IMR-90 (cell line): ENCODE measurements at regions not wholly inside any gene's neighbourhood (a gene's known extent, or its start where the extent isn't known, plus 50 kb on each side); places are given as distances from the start of the nearest gene placed in this dataset.

ENCODE experiments used
- ATAC-seq: fragments of 200-7000 bp; cut with Tn5 transposase; 2 replicates; pipeline ENCODE4 v1.9.1; 2020; ENCODE audit warnings: low read depth, mild to moderate bottlenecking, moderate library complexity
- BruUV-seq: library from RNA; stranded (reverse); fragments of 400-500 nt; replicated peaks from 2 replicates; lab custom pipeline; 2021; lab: Mats Ljungman, UMichigan
- CTCF ChIA-PET: fragments of 300-600 bp; formaldehyde crosslinking; extraction: SDS; loops from one replicate; lab custom pipeline; 2021; ENCODE audit warnings: antibody characterized with exemption; lab: Yijun Ruan, JAX
- POLR2A ChIA-PET: fragments of 300-600 bp; sonication (Branson Sonifier 250); formaldehyde crosslinking; loops from one replicate; lab custom pipeline; 2022; ENCODE audit warnings: antibody characterized with exemption; ENCODE audit not compliant: unreplicated experiment; lab: Charles Lee
- DNase-seq: peaks from one replicate; pipeline ENCODE4 v3.0.0; 2013
- H2AFZ ChIP-seq: replicated peaks from 2 replicates; pipeline ENCODE3; 2013; ENCODE audit warnings: low read length, mild to moderate bottlenecking; ENCODE audit not compliant: poor library complexity
- H2AK5ac ChIP-seq: 2 replicates; pipeline ENCODE4 v1.6.1; 2013; ENCODE audit warnings: low read depth, low read length, inconsistent platforms
- H2AK9ac ChIP-seq: replicated peaks from 2 replicates; pipeline ENCODE3; 2013; ENCODE audit warnings: mild to moderate bottlenecking, low read depth, low read length, moderate library complexity; ENCODE audit not compliant: poor library complexity
- H2BK120ac ChIP-seq: 2 replicates; pipeline ENCODE4 v1.6.1; 2013; ENCODE audit warnings: low read depth, low read length, inconsistent platforms
- H2BK15ac ChIP-seq: 3 replicates; pipeline ENCODE4 v1.6.1; 2013; ENCODE audit warnings: low read depth, low read length, inconsistent platforms
- H2BK20ac ChIP-seq: 2 replicates; pipeline ENCODE4 v1.6.1; 2013; ENCODE audit warnings: low read depth, mild to moderate bottlenecking, inconsistent platforms, low read length, moderate library complexity
- H2BK5ac ChIP-seq: 2 replicates; pipeline ENCODE4 v1.6.1; 2013; ENCODE audit warnings: mild to moderate bottlenecking, low read depth, low read length, inconsistent platforms; ENCODE audit not compliant: poor library complexity, severe bottlenecking
- H3K14ac ChIP-seq: replicated peaks from 2 replicates; pipeline ENCODE4 v1.6.1; 2013; ENCODE audit warnings: low read depth, low read length, inconsistent platforms
- H3K18ac ChIP-seq: 2 replicates; pipeline ENCODE4 v1.6.1; 2013; ENCODE audit warnings: low read depth, low read length, control low read depth
- H3K23ac ChIP-seq: 2 replicates; pipeline ENCODE4 v1.6.1; 2013; ENCODE audit warnings: low read depth, low read length, inconsistent platforms
- H3K27ac ChIP-seq: 2 replicates; pipeline ENCODE4 v1.5.1; 2013; ENCODE audit warnings: mild to moderate bottlenecking, control low read depth, low read length; ENCODE audit not compliant: insufficient read depth
- H3K27me3 ChIP-seq: 2 replicates; pipeline ENCODE4 v1.6.1; 2013; ENCODE audit warnings: low read length; ENCODE audit not compliant: control insufficient read depth, insufficient read depth
- H3K36me3 ChIP-seq: 2 replicates; pipeline ENCODE4 v1.6.1; 2013; ENCODE audit warnings: low read length, mixed read lengths; ENCODE audit not compliant: control insufficient read depth, insufficient read depth
- H3K4ac ChIP-seq: 2 replicates; pipeline ENCODE4 v1.6.1; 2013; ENCODE audit warnings: low read depth, low read length, inconsistent platforms
- H3K4me1 ChIP-seq: 2 replicates; pipeline ENCODE4 v1.6.1; 2013; ENCODE audit warnings: low read length, mixed read lengths; ENCODE audit not compliant: control insufficient read depth, insufficient read depth
- H3K4me2 ChIP-seq: 2 replicates; pipeline ENCODE4 v1.6.1; 2013; ENCODE audit warnings: low read depth, mild to moderate bottlenecking, control low read depth, low read length, moderate library complexity
- H3K4me3 ChIP-seq: 2 replicates; pipeline ENCODE4 v1.5.1; 2013; ENCODE audit warnings: low read depth, mild to moderate bottlenecking, control low read depth, low read length, moderate library complexity; ENCODE audit not compliant: insufficient read depth
- H3K56ac ChIP-seq: 2 replicates; pipeline ENCODE4 v1.6.1; 2013; ENCODE audit warnings: low read length, inconsistent platforms; ENCODE audit not compliant: insufficient read depth; ENCODE audit errors: extremely low read depth
- H3K79me1 ChIP-seq, 2 experiments: 2 replicates each; pipeline ENCODE4 v1.6.1; 2013; ENCODE audit warnings: low read length in 2 of 2, inconsistent platforms in 1 of 2, low read depth in 1 of 2
- H3K9ac ChIP-seq: 2 replicates; pipeline ENCODE4 v1.6.1; 2013; ENCODE audit warnings: low read depth, low read length, control low read depth
- H3K9me1 ChIP-seq: 2 replicates; pipeline ENCODE4 v1.6.1; 2013; ENCODE audit warnings: low read length, inconsistent platforms; ENCODE audit not compliant: insufficient read depth
- H3K9me3 ChIP-seq: 2 replicates; pipeline ENCODE4 v1.6.1; 2013; ENCODE audit warnings: low read length; ENCODE audit not compliant: control insufficient read depth, insufficient read depth
- H4K20me1 ChIP-seq: 2 replicates; pipeline ENCODE4 v1.6.1; 2013; ENCODE audit warnings: low read length, inconsistent platforms; ENCODE audit not compliant: insufficient read depth
- H4K5ac ChIP-seq: 2 replicates; pipeline ENCODE4 v1.6.1; 2013; ENCODE audit warnings: mild to moderate bottlenecking, low read depth, low read length, control low read depth
- H4K8ac ChIP-seq, 2 experiments: 2 replicates each; pipeline ENCODE4 v1.6.1; 2013; ENCODE audit warnings: low read depth in 2 of 2, low read length in 2 of 2, control low read depth in 1 of 2, inconsistent platforms in 1 of 2
- H4K91ac ChIP-seq: 2 replicates; pipeline ENCODE4 v1.6.1; 2013; ENCODE audit warnings: low read depth, low read length, inconsistent platforms; ENCODE audit not compliant: insufficient read depth
- CEBPB ChIP-seq: IDR thresholded peaks from 2 replicates; pipeline ENCODE4 v1.6.1; 2012; ENCODE audit warnings: low read depth, low read length, improper control_type of control experiment
- CHD1 ChIP-seq: IDR thresholded peaks from 2 replicates; pipeline ENCODE4 v1.6.1; 2012; ENCODE audit warnings: low read depth, low read length, improper control_type of control experiment
- CTCF ChIP-seq: conservative IDR thresholded peaks from 2 replicates; pipeline ENCODE4 v1.5.1; 2012; ENCODE audit warnings: mild to moderate bottlenecking, low read depth, low read length, improper control_type of control experiment
- FOS ChIP-seq: fragments of 150-350 bp; IDR thresholded peaks from 2 replicates; pipeline ENCODE4 v1.6.1; 2016; ENCODE audit warnings: low read depth, low read length
- MAFK ChIP-seq: IDR thresholded peaks from 2 replicates; pipeline ENCODE4 v1.6.1; 2012; ENCODE audit warnings: low read depth, low read length, improper control_type of control experiment
- MAZ ChIP-seq: IDR thresholded peaks from 2 replicates; pipeline ENCODE4 v1.6.1; 2012; ENCODE audit warnings: low read depth, mild to moderate bottlenecking, low read length, improper control_type of control experiment, moderate library complexity, borderline replicate concordance
- MXI1 ChIP-seq: IDR thresholded peaks from 2 replicates; pipeline ENCODE4 v1.6.1; 2012; ENCODE audit warnings: low read depth, mild to moderate bottlenecking, low read length, moderate library complexity, borderline replicate concordance
- NFE2L2 ChIP-seq: fragments of 150-350 bp; IDR thresholded peaks from 2 replicates; pipeline ENCODE4 v1.6.1; 2016; ENCODE audit warnings: low read depth, mild to moderate bottlenecking, low read length
- POLR2A ChIP-seq: IDR thresholded peaks from 2 replicates; pipeline ENCODE4 v1.6.1; 2012; ENCODE audit warnings: mild to moderate bottlenecking, low read depth, low read length
- RAD21 ChIP-seq: IDR thresholded peaks from 2 replicates; pipeline ENCODE4 v1.6.1; 2012; ENCODE audit warnings: low read length, improper control_type of control experiment
- RCOR1 ChIP-seq: IDR thresholded peaks from 2 replicates; pipeline ENCODE4 v1.6.1; 2012; ENCODE audit warnings: mild to moderate bottlenecking, low read length, improper control_type of control experiment; ENCODE audit not compliant: insufficient replicate concordance
- SMC3 ChIP-seq: fragments of 150-350 bp; IDR thresholded peaks from 2 replicates; pipeline ENCODE4 v1.6.1; 2016; ENCODE audit warnings: low read depth, mild to moderate bottlenecking, antibody characterized with exemption, low read length, moderate library complexity
- USF2 ChIP-seq: fragments of 150-350 bp; IDR thresholded peaks from 2 replicates; pipeline ENCODE4 v1.6.1; 2017; ENCODE audit warnings: mild to moderate bottlenecking, antibody characterized with exemption, low read length, low read depth
- WGBS, 2 experiments: methylation state at CpG; one replicate each; pipeline versions ENCODE4 v1.1.5 to v1.1.7; 2013; ENCODE audit warnings: missing lambda C conversion rate in 2 of 2; ENCODE audit not compliant: insufficient read length in 1 of 2; ENCODE audit errors: extremely low coverage in 2 of 2; 5-methylcytosine and 5-hydroxymethylcytosine counted together
- dilution Hi-C: fragments of 300-500 bp; cut with HindIII; formaldehyde crosslinking; loops from one replicate; pipeline ENCODE4 v1.14.3; 2018; ENCODE audit warnings: low sequenced_read_pairs; ENCODE audit not compliant: unreplicated experiment
- in situ Hi-C: fragments of 300-500 bp; cut with MboI; formaldehyde crosslinking; loops from 3 replicates; pipeline ENCODE4 v1.14.3; 2019; ENCODE audit warnings: low sequenced_read_pairs, inconsistent platforms, mixed read lengths
- intact Hi-C: fragments of 100-400 bp; cut with micrococcal nuclease; formaldehyde crosslinking; loops from 2 replicates; pipeline ENCODE4 v1.10.0; 2022
- TF ChIP-seq, protein P1 (sequence below): fragments of 150-350 bp; IDR thresholded peaks from 2 replicates; pipeline ENCODE4 v1.6.1; 2016; ENCODE audit warnings: low read depth, mild to moderate bottlenecking, low read length, moderate library complexity, borderline replicate concordance

- no peak for DNase-seq
- TF ChIP-seq POLR2A = no peak
- TF ChIP-seq CEBPB = no peak
- TF ChIP-seq RAD21 = no peak
- no peak for TF ChIP-seq CHD1
- TF ChIP-seq MAZ = no peak
- no peak for TF ChIP-seq FOS
- TF ChIP-seq MAFK = no peak
- TF ChIP-seq SMC3 = no peak
- no peak for TF ChIP-seq MXI1
- TF ChIP-seq CTCF = no peak
- TF ChIP-seq, protein P1, sequence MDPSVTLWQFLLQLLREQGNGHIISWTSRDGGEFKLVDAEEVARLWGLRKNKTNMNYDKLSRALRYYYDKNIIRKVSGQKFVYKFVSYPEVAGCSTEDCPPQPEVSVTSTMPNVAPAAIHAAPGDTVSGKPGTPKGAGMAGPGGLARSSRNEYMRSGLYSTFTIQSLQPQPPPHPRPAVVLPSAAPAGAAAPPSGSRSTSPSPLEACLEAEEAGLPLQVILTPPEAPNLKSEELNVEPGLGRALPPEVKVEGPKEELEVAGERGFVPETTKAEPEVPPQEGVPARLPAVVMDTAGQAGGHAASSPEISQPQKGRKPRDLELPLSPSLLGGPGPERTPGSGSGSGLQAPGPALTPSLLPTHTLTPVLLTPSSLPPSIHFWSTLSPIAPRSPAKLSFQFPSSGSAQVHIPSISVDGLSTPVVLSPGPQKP = no peak
- no peak for TF ChIP-seq USF2
- no peak for TF ChIP-seq NFE2L2
- TF ChIP-seq RCOR1 = no peak
- dilution Hi-C loops = no loop called here
- Histone ChIP-seq H3K27ac (no peak overlapping the region), H2BK20ac (no peak overlapping the region), H4K91ac (no peak overlapping the region), H3K9ac (no peak overlapping the region), H3K27me3 (no peaks in the 10 kb centered on the region), H3K56ac (no peak overlapping the region), H3K4ac (no peak overlapping the region), H2BK15ac (no peak overlapping the region), H4K8ac (no peak overlapping the region), H3K79me1 (no peaks in the 10 kb centered on the region), H3K9me1 (no peaks in the 10 kb centered on the region), H3K9me3 (peaks cover 8% of the 10 kb centered on the region; the same call in 1 of the 2 replicates), H3K14ac (no peak overlapping the region), H2BK120ac (no peak overlapping the region), H3K4me1 (no peaks in the 10 kb centered on the region), H2AK5ac (no peak overlapping the region), H3K36me3 (no peaks in the 10 kb centered on the region), H2AK9ac (no peak overlapping the region), H3K4me3 (no peak overlapping the region), H4K20me1 (no peaks in the 10 kb centered on the region), H3K18ac (no peak overlapping the region), H3K23ac (no peak overlapping the region), H2AFZ (no peak overlapping the region), H2BK5ac (no peak overlapping the region), H4K5ac (no peak overlapping the region), H3K4me2 (no peak overlapping the region)
- ChIA-PET CTCF (interaction anchor here (0.7 kb wide), 1 partner anchor 127 kb away, joined by 6 read pairs; no protein-coding TSS in a partner anchor), POLR2A (no interaction called here)
- intact Hi-C loops = no loop called here
- no TSS peak for BruUV-seq
- in situ Hi-C loops = no loop called here
- no peak for ATAC-seq
- WGBS, 2 experiments = no CpG with 5 or more reads among the region's 1 CpG
Measured at GRCh38 chr16:60682219-60682618, 1354.0 kb downstream of the CDH8 start.
